IMR-90 (cell line): ENCODE measurements at regions not wholly inside any gene's neighbourhood (a gene's known extent, or its start where the extent isn't known, plus 50 kb on each side); places are given as distances from the start of the nearest gene placed in this dataset.

Source experiments
- ATAC-seq: fragments of 200-7000 bp; cut with Tn5 transposase; 2 replicates; pipeline ENCODE4 v1.9.1; 2020; ENCODE audit warnings: low read depth, mild to moderate bottlenecking, moderate library complexity
- BruUV-seq: library from RNA; stranded (reverse); fragments of 400-500 nt; replicated peaks from 2 replicates; lab custom pipeline; 2021; lab: Mats Ljungman, UMichigan
- CTCF ChIA-PET: fragments of 300-600 bp; formaldehyde crosslinking; extraction: SDS; loops from one replicate; lab custom pipeline; 2021; ENCODE audit warnings: antibody characterized with exemption; lab: Yijun Ruan, JAX
- POLR2A ChIA-PET: fragments of 300-600 bp; sonication (Branson Sonifier 250); formaldehyde crosslinking; loops from one replicate; lab custom pipeline; 2022; ENCODE audit warnings: antibody characterized with exemption; ENCODE audit not compliant: unreplicated experiment; lab: Charles Lee
- DNase-seq: peaks from one replicate; pipeline ENCODE4 v3.0.0; 2013
- H2AFZ ChIP-seq: replicated peaks from 2 replicates; pipeline ENCODE3; 2013; ENCODE audit warnings: low read length, mild to moderate bottlenecking; ENCODE audit not compliant: poor library complexity
- H2AK5ac ChIP-seq: 2 replicates; pipeline ENCODE4 v1.6.1; 2013; ENCODE audit warnings: low read depth, low read length, inconsistent platforms
- H2AK9ac ChIP-seq: replicated peaks from 2 replicates; pipeline ENCODE3; 2013; ENCODE audit warnings: mild to moderate bottlenecking, low read depth, low read length, moderate library complexity; ENCODE audit not compliant: poor library complexity
- H2BK120ac ChIP-seq: 2 replicates; pipeline ENCODE4 v1.6.1; 2013; ENCODE audit warnings: low read depth, low read length, inconsistent platforms
- H2BK15ac ChIP-seq: 3 replicates; pipeline ENCODE4 v1.6.1; 2013; ENCODE audit warnings: low read depth, low read length, inconsistent platforms
- H2BK20ac ChIP-seq: 2 replicates; pipeline ENCODE4 v1.6.1; 2013; ENCODE audit warnings: low read depth, mild to moderate bottlenecking, inconsistent platforms, low read length, moderate library complexity
- H2BK5ac ChIP-seq: 2 replicates; pipeline ENCODE4 v1.6.1; 2013; ENCODE audit warnings: mild to moderate bottlenecking, low read depth, low read length, inconsistent platforms; ENCODE audit not compliant: poor library complexity, severe bottlenecking
- H3K14ac ChIP-seq: replicated peaks from 2 replicates; pipeline ENCODE4 v1.6.1; 2013; ENCODE audit warnings: low read depth, low read length, inconsistent platforms
- H3K18ac ChIP-seq: 2 replicates; pipeline ENCODE4 v1.6.1; 2013; ENCODE audit warnings: low read depth, low read length, control low read depth
- H3K23ac ChIP-seq: 2 replicates; pipeline ENCODE4 v1.6.1; 2013; ENCODE audit warnings: low read depth, low read length, inconsistent platforms
- H3K27ac ChIP-seq: 2 replicates; pipeline ENCODE4 v1.5.1; 2013; ENCODE audit warnings: mild to moderate bottlenecking, control low read depth, low read length; ENCODE audit not compliant: insufficient read depth
- H3K27me3 ChIP-seq: 2 replicates; pipeline ENCODE4 v1.6.1; 2013; ENCODE audit warnings: low read length; ENCODE audit not compliant: control insufficient read depth, insufficient read depth
- H3K36me3 ChIP-seq: 2 replicates; pipeline ENCODE4 v1.6.1; 2013; ENCODE audit warnings: low read length, mixed read lengths; ENCODE audit not compliant: control insufficient read depth, insufficient read depth
- H3K4ac ChIP-seq: 2 replicates; pipeline ENCODE4 v1.6.1; 2013; ENCODE audit warnings: low read depth, low read length, inconsistent platforms
- H3K4me1 ChIP-seq: 2 replicates; pipeline ENCODE4 v1.6.1; 2013; ENCODE audit warnings: low read length, mixed read lengths; ENCODE audit not compliant: control insufficient read depth, insufficient read depth
- H3K4me2 ChIP-seq: 2 replicates; pipeline ENCODE4 v1.6.1; 2013; ENCODE audit warnings: low read depth, mild to moderate bottlenecking, control low read depth, low read length, moderate library complexity
- H3K4me3 ChIP-seq: 2 replicates; pipeline ENCODE4 v1.5.1; 2013; ENCODE audit warnings: low read depth, mild to moderate bottlenecking, control low read depth, low read length, moderate library complexity; ENCODE audit not compliant: insufficient read depth
- H3K56ac ChIP-seq: 2 replicates; pipeline ENCODE4 v1.6.1; 2013; ENCODE audit warnings: low read length, inconsistent platforms; ENCODE audit not compliant: insufficient read depth; ENCODE audit errors: extremely low read depth
- H3K79me1 ChIP-seq, 2 experiments: 2 replicates each; pipeline ENCODE4 v1.6.1; 2013; ENCODE audit warnings: low read length in 2 of 2, inconsistent platforms in 1 of 2, low read depth in 1 of 2
- H3K9ac ChIP-seq: 2 replicates; pipeline ENCODE4 v1.6.1; 2013; ENCODE audit warnings: low read depth, low read length, control low read depth
- H3K9me1 ChIP-seq: 2 replicates; pipeline ENCODE4 v1.6.1; 2013; ENCODE audit warnings: low read length, inconsistent platforms; ENCODE audit not compliant: insufficient read depth
- H3K9me3 ChIP-seq: 2 replicates; pipeline ENCODE4 v1.6.1; 2013; ENCODE audit warnings: low read length; ENCODE audit not compliant: control insufficient read depth, insufficient read depth
- H4K20me1 ChIP-seq: 2 replicates; pipeline ENCODE4 v1.6.1; 2013; ENCODE audit warnings: low read length, inconsistent platforms; ENCODE audit not compliant: insufficient read depth
- H4K5ac ChIP-seq: 2 replicates; pipeline ENCODE4 v1.6.1; 2013; ENCODE audit warnings: mild to moderate bottlenecking, low read depth, low read length, control low read depth
- H4K8ac ChIP-seq, 2 experiments: 2 replicates each; pipeline ENCODE4 v1.6.1; 2013; ENCODE audit warnings: low read depth in 2 of 2, low read length in 2 of 2, control low read depth in 1 of 2, inconsistent platforms in 1 of 2
- H4K91ac ChIP-seq: 2 replicates; pipeline ENCODE4 v1.6.1; 2013; ENCODE audit warnings: low read depth, low read length, inconsistent platforms; ENCODE audit not compliant: insufficient read depth
- MAFK ChIP-seq: IDR thresholded peaks from 2 replicates; pipeline ENCODE4 v1.6.1; 2012; ENCODE audit warnings: low read depth, low read length, improper control_type of control experiment
- MAZ ChIP-seq: IDR thresholded peaks from 2 replicates; pipeline ENCODE4 v1.6.1; 2012; ENCODE audit warnings: low read depth, mild to moderate bottlenecking, low read length, improper control_type of control experiment, moderate library complexity, borderline replicate concordance
- MXI1 ChIP-seq: IDR thresholded peaks from 2 replicates; pipeline ENCODE4 v1.6.1; 2012; ENCODE audit warnings: low read depth, mild to moderate bottlenecking, low read length, moderate library complexity, borderline replicate concordance
- NFE2L2 ChIP-seq: fragments of 150-350 bp; IDR thresholded peaks from 2 replicates; pipeline ENCODE4 v1.6.1; 2016; ENCODE audit warnings: low read depth, mild to moderate bottlenecking, low read length
- dilution Hi-C: fragments of 300-500 bp; cut with HindIII; formaldehyde crosslinking; loops from one replicate; pipeline ENCODE4 v1.14.3; 2018; ENCODE audit warnings: low sequenced_read_pairs; ENCODE audit not compliant: unreplicated experiment
- in situ Hi-C: fragments of 300-500 bp; cut with MboI; formaldehyde crosslinking; loops from 3 replicates; pipeline ENCODE4 v1.14.3; 2019; ENCODE audit warnings: low sequenced_read_pairs, inconsistent platforms, mixed read lengths
- intact Hi-C: fragments of 100-400 bp; cut with micrococcal nuclease; formaldehyde crosslinking; loops from 2 replicates; pipeline ENCODE4 v1.10.0; 2022
- TF ChIP-seq, protein P1 (sequence below): fragments of 150-350 bp; IDR thresholded peaks from 2 replicates; pipeline ENCODE4 v1.6.1; 2016; ENCODE audit warnings: low read depth, mild to moderate bottlenecking, low read length, moderate library complexity, borderline replicate concordance
- TF ChIP-seq, protein P2 (sequence below): fragments of 150-350 bp; IDR thresholded peaks from 2 replicates; pipeline ENCODE4 v1.6.1; 2017; ENCODE audit warnings: mild to moderate bottlenecking, antibody characterized with exemption, low read length, low read depth

- intact Hi-C loops (no loop called here), dilution Hi-C loops (no loop called here), in situ Hi-C loops (no loop called here)
- H3K9ac ChIP-seq, result no peak overlapping the region
- H4K8ac ChIP-seq, result no peak overlapping the region
- ChIA-PET CTCF (no interaction called here), POLR2A (no interaction called here)
- H3K18ac ChIP-seq, result no peak overlapping the region
- no peaks in the 10 kb centered on the region for H3K9me3 ChIP-seq
- H4K5ac ChIP-seq, result no peak overlapping the region
- no peak overlapping the region for H2BK20ac ChIP-seq
- no peaks in the 10 kb centered on the region for H3K36me3 ChIP-seq
- TF ChIP-seq, protein P1, sequence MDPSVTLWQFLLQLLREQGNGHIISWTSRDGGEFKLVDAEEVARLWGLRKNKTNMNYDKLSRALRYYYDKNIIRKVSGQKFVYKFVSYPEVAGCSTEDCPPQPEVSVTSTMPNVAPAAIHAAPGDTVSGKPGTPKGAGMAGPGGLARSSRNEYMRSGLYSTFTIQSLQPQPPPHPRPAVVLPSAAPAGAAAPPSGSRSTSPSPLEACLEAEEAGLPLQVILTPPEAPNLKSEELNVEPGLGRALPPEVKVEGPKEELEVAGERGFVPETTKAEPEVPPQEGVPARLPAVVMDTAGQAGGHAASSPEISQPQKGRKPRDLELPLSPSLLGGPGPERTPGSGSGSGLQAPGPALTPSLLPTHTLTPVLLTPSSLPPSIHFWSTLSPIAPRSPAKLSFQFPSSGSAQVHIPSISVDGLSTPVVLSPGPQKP, result no peak
- no peak for TF ChIP-seq MAFK
- no peak for TF ChIP-seq NFE2L2
- TF ChIP-seq, protein P2, sequence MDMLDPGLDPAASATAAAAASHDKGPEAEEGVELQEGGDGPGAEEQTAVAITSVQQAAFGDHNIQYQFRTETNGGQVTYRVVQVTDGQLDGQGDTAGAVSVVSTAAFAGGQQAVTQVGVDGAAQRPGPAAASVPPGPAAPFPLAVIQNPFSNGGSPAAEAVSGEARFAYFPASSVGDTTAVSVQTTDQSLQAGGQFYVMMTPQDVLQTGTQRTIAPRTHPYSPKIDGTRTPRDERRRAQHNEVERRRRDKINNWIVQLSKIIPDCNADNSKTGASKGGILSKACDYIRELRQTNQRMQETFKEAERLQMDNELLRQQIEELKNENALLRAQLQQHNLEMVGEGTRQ, result no peak
- no peak for TF ChIP-seq MXI1
- TF ChIP-seq MAZ, result no peak
- no peak overlapping the region for H2AK5ac ChIP-seq
- no peak overlapping the region for H2AK9ac ChIP-seq
- no peaks in the 10 kb centered on the region for H3K79me1 ChIP-seq
- no peak overlapping the region for H3K14ac ChIP-seq
- no peak overlapping the region for H2BK120ac ChIP-seq
- H4K91ac ChIP-seq, result no peak overlapping the region
- no peaks in the 10 kb centered on the region for H3K4me1 ChIP-seq
- H2AFZ ChIP-seq, result no peak overlapping the region
- no peak for ATAC-seq
- no peak overlapping the region for H2BK15ac ChIP-seq
- DNase-seq, result no peak
- H4K20me1 ChIP-seq, result no peaks in the 10 kb centered on the region
- H3K4me2 ChIP-seq, result no peak overlapping the region
- no peak overlapping the region for H3K4me3 ChIP-seq
- H3K23ac ChIP-seq, result no peak overlapping the region
- no peak overlapping the region for H3K27ac ChIP-seq
- H3K56ac ChIP-seq, result no peak overlapping the region
- no peak overlapping the region for H2BK5ac ChIP-seq
- H3K4ac ChIP-seq, result no peak overlapping the region
- BruUV-seq, result no TSS peak
- no peaks in the 10 kb centered on the region for H3K9me1 ChIP-seq
- no peaks in the 10 kb centered on the region for H3K27me3 ChIP-seq
These were observed 697.1 kb upstream of the ARPP21 start for GRCh38 chr3:34942256-34942655.
